Hepatic stellate cell (primary cell): ENCODE measurements at regions not wholly inside any gene's neighbourhood (a gene's known extent, or its start where the extent isn't known, plus 50 kb on each side); places are given as distances from the start of the nearest gene placed in this dataset.

Source experiments
- DNase-seq: peaks from one replicate; pipeline ENCODE4 v3.0.0; 2011; ENCODE audit warnings: low spot score

GRCh38 chr13:92938486-92939020 is 288.1 kb upstream of the GPC6 start:
- DNase-seq = no peak

- DNase-seq = no peak
Observed at GRCh38 chr13:92941167-92941566, 285.4 kb upstream of the GPC6 start.

GRCh38 chr13:92947770-92948434 is 278.7 kb upstream of the GPC6 start:
- DNase-seq = no peak

- no peak for DNase-seq
Observed at GRCh38 chr13:92950771-92951170, 275.8 kb upstream of the GPC6 start.

- DNase-seq = no peak
Observed at GRCh38 chr13:92951273-92951890, 275.2 kb upstream of the GPC6 start.

GRCh38 chr13:92952161-92952560 is 274.4 kb upstream of the GPC6 start:
- DNase-seq = no peak

GRCh38 chr13:92954746-92955145 is 271.9 kb upstream of the GPC6 start:
- no peak for DNase-seq

GRCh38 chr13:92959790-92960189 is 266.8 kb upstream of the GPC6 start:
- no peak for DNase-seq

- DNase-seq = no peak
Observed at GRCh38 chr13:92963029-92963428, 263.6 kb upstream of the GPC6 start.

GRCh38 chr13:92966341-92966740 is 260.3 kb upstream of the GPC6 start:
- no peak for DNase-seq

- DNase-seq = no peak
Observed at GRCh38 chr13:92966900-92967299, 259.7 kb upstream of the GPC6 start.

GRCh38 chr13:92967923-92968322 is 258.7 kb upstream of the GPC6 start:
- DNase-seq = no peak

GRCh38 chr13:92972751-92973150 is 253.9 kb upstream of the GPC6 start:
- DNase-seq = no peak

GRCh38 chr13:92974905-92975429 is 251.6 kb upstream of the GPC6 start:
- DNase-seq = peak; percentile 2

GRCh38 chr13:92976657-92977056 is 249.9 kb upstream of the GPC6 start:
- DNase-seq = no peak

GRCh38 chr13:92984151-92984550 is 242.5 kb upstream of the GPC6 start:
- no peak for DNase-seq

GRCh38 chr13:92989301-92989700 is 237.3 kb upstream of the GPC6 start:
- no peak for DNase-seq

GRCh38 chr13:92991692-92992091 is 234.9 kb upstream of the GPC6 start:
- no peak for DNase-seq

GRCh38 chr13:92994056-92994455 is 232.6 kb upstream of the GPC6 start:
- DNase-seq = no peak

- no peak for DNase-seq
Observed at GRCh38 chr13:93001866-93002461, 224.6 kb upstream of the GPC6 start.

GRCh38 chr13:93003531-93003930 is 223.1 kb upstream of the GPC6 start:
- DNase-seq = no peak

- DNase-seq = no peak
Observed at GRCh38 chr13:93004919-93005318, 221.7 kb upstream of the GPC6 start.

GRCh38 chr13:93007928-93008327 is 218.7 kb upstream of the GPC6 start:
- DNase-seq = no peak
